ENCODE measurements at regions not wholly inside any gene's neighbourhood (a gene's known extent, or its start where the extent isn't known, plus 50 kb on each side); places are given as distances from the start of the nearest gene placed in this dataset.

DNA sequence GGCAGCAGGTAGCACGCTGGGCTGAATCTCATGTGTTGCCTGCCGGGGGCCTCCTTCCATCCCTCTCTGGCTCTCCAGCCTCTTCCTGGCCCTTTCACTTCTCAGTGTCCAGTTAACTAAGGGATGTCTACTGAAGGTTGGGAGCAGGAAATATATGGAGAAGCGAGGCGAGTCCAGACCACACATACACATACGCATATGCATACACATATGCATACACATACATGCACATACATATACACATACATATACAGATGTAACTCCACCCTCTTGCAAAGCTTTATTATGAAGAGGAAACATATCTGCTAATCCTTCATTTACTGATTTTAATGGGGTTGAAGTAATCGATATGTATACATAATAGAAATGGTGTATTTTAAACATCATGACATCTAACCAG, 636.1 kb upstream of the CCDC179 start:
- no peak for DNase-seq

GRCh38 chr11:23497040-23497439, 636.8 kb upstream of the CCDC179 start:
- DNase-seq = no peak

DNA sequence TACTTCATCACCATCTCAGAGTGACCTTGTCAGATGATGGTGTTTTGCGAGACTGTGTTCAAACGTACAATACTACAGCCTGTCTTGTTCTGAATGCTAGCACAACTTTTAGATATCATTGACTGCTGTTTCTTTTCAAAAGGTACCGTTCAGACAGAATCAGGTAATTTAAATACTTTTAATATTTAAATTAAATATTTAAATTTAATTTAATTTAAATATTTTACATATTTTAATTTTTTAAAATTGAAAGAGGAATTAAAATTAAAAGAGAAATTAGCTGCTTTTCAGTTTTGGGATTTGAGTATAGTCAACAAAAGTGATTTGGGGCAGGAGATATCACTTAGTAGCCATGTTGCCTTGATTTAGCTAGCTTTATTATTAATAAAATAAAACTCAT, 642.1 kb upstream of the CCDC179 start:
- no peak for DNase-seq

GRCh38 chr11:23502826-23503225, 642.6 kb upstream of the CCDC179 start:
- no peak for DNase-seq

- DNase-seq = no peak
Observed at GRCh38 chr11:23509023-23509422, 648.7 kb upstream of the CCDC179 start.

GRCh38 chr11:23509821-23510220, 649.5 kb upstream of the CCDC179 start:
- DNase-seq = no peak

DNA sequence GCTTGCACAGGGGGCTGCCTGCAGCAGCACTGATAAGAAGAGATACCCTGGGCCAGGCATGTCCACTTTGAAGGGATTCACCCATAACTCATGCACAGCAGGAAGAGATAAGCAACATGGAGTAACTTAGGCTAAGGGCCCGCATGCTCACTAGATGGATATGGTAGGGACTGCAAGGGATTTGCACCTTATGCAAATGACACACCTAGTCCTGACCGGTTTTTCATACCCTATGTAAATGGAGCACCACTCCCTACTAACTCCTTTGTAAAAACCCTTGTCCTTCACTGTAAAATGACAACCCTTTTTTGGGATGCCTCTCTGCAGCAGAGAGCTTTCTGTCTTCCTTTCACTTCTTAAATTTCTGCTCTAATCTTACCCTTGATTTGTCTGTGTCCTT, 658.9 kb upstream of the CCDC179 start:
- DNase-seq = no peak

DNA sequence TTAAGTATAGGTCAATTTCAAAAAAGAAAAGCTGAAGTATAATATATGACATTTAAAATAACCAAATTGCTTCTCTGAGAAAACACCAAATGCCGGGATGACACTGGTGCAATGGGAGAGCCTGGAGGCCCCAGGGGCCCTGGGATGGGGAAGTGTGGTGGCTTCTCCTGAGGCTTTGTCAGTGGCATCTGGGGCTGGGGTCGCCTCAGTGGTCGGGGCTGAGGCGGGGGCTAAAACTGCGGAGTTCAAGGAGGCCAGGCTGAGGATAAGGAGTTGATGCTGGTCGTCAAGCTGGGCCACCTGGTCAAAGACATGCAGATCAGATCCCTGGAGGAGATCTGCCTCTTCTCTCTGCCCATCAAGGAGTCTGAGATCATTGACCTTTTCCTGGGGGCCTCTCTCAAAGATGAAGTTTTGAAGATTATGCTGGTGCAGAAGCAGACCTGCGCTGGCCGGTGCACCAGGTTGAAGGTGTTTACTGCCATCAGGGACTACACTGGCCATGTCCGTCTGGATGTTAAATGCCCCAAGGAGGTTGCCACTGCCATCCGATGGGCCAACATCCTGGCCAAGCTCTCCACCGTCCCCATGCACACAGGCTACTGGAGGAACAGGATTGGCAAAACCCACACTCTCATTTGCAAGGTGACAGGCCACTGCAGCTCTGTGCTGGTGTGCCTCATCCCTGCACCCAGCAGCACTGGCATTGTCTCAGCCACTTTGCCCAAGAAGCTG, 660.1 kb upstream of the CCDC179 start:
- no peak for DNase-seq

GRCh38 chr11:23536907-23537306, 676.6 kb upstream of the CCDC179 start:
- no peak for DNase-seq

- no peak for DNase-seq
Observed at GRCh38 chr11:23539556-23539955, 679.3 kb upstream of the CCDC179 start.

GRCh38 chr11:23540101-23540561, 679.9 kb upstream of the CCDC179 start:
- peak; percentile 12 for DNase-seq

DNA sequence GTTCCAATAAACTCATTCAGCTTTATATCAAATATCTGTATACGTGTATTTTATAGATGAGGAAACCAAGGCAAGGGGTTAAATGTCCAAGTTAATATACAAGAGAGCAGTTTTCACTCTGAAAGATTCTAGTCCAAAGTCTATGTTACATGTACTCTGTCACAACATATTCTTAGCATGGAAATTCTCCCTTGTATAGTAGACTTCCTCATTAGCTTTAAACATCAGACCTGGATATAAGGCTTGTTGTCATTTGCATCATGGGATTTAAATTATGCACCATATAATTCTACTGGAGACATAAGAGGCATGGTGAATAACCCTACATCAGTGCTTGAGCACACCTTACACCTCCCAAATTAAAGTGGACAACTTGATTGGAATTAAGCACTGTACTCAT, 681.9 kb upstream of the CCDC179 start:
- no peak for DNase-seq

DNA sequence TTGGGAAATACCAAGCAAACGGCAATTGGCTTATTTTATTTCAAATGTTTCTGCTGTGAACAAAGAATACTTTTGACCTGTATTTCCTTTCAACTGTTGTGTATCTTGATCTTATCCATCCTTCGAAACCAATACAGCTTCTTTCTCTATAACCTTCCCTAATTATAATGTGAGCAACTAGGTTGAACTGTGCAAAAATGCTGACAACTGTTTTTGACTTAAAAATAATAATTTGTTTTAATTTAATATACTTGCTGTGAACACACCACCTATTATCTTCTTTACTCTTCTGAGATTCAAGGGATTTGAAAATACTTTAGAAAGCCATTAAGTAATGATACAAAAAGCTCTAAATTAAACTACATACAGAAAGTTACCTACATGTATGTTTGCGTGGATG, 682.5 kb upstream of the CCDC179 start:
- DNase-seq = no peak

GRCh38 chr11:23543651-23544222, 683.5 kb upstream of the CCDC179 start:
- no peak for DNase-seq

GRCh38 chr11:23551706-23552105, 691.4 kb upstream of the CCDC179 start:
- DNase-seq = no peak

DNA sequence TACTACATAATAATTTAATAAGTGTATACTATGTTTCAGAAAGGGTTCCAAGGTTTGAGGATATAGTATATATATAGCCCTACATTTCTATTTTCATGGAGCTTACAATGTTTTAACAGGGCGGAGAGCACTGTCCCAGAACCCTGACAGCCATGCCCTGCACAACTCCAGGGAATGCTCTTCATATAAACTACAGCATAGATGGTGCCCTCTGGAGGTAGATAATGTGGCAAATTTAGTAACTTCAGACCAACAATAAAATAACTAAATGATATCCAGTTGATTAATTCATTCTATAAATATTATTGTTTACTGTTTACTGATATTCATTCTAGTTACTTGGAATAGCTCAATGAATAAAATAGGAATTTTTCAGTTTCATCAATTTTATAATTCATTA, 693.7 kb upstream of the CCDC179 start:
- no peak for DNase-seq

DNA sequence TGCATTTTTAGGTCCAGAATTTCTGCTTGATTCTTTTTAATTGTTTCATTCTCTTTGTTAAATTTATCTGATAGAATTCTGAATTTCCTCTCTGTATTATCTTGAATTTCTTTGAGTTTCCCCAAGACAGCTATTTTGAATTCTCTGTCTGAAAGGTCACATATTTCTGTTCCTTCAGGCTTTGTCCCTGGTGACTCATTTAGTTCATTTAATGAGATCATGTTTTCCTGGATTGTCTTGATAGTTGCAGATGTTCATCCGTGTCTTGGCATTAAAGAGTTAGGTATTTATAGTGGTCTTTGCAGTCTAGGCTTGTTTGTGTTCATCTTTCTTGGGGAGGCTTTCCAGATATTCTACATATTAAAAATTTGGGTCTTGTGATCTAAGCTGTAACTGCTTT, 694.8 kb upstream of the CCDC179 start:
- DNase-seq = no peak

- DNase-seq = no peak
Observed at GRCh38 chr11:23556163-23556750, 696.0 kb upstream of the CCDC179 start.

DNA sequence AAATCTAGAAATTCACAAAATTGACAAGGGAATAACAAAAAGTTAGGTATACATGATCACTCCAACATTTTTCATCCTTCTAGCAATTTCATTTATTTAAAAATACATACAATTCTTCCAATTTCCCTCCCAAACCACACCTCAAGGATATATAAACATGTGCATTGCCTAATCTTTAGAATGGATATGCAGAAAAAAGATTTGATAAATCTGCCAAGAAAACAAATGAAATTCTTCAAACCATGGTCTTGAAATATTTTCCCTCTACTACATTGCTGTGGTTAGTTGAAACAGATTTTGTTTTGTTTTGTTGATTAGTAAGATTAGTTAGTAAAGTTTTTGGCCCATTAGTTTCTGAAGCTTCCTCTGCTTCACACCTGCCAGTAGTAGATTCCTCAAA, 703.3 kb upstream of the CCDC179 start:
- no peak for DNase-seq

DNA sequence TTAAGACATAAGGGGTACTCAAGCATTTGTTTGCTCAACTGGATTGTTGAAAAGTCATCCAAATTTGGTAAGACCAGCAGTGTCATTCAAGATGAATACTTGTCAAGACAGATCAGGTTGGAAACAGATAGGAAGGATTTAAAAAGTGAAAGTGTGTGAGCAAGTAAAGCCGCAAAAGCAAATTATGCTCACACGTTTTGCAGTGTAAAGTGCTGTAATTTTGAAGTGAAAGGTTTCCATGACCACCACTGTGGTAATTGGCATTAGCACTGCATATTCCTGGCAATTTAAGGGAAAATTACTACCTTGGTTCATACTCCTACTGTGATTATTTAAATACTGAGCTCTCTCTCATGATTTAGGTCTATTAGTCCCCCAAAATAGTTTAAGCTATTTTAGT, 704.1 kb upstream of the CCDC179 start:
- DNase-seq = no peak

GRCh38 chr11:23569134-23569533, 708.9 kb upstream of the CCDC179 start:
- DNase-seq = no peak

DNA sequence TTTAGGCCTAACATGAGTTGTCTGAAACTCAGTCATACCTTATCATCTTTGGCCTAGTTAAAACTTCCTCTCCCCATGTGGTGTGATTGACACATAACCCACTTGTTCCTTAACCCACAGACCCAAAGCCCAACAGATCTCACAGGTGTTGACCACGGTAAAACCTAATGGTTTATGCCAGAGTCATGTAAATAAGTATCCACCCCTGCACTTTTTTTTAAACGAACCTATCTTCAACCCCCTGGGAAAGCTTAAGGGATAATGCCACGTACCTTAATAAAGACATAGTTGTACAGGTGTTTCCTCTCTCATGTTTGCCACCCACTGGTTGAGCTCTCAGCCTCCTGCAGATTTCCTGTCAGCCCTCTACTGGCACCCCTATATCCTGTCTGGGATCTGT, 709.3 kb upstream of the CCDC179 start:
- DNase-seq = peak; percentile 1

DNA sequence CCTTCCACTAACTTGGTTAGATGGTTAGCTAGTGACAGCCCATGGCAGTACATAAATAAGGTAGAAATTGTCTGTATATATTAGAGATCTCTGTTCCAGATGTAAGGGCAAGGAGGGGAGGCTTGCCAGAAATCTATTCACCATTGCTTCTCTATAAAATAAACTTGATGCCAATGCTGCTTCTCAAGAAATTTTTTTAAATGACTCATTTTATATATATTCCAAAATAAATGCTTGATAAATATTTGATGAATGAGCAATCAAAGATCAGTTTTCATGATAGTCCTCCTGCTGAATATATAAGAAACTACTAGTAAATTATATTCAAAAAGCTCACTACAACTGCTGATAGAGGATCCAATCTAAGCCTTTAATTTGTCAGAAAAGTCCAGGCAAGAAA, 710.6 kb upstream of the CCDC179 start:
- no peak for DNase-seq

- no peak for DNase-seq
Observed at GRCh38 chr11:23573429-23573828, 713.2 kb upstream of the CCDC179 start.

DNA sequence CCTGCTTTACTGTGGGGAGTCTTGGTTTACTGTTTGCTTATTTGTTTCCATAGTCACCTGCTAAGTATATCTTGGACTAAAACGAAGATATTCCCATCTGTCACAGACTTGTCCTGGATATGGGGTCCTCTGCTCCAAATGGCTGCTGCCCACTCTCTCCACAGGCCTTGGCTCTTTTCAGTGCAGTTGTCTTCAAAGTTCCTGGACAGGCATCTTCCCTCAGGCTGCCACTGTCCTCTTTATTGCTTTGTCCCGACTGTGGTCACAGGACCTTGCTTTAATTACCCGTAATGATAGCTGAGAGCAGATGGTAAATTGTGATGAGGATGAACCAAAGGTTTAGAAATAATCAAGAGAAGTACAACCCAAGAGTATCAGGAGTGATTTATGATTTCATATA, 713.9 kb upstream of the CCDC179 start:
- no peak for DNase-seq

Data from CD4-positive, alpha-beta T cell treated with Interleukin-17A for 1 hour (primary cell).